NCI-H69 (cell line): ENCODE measurements at regions not wholly inside any gene's neighbourhood (a gene's known extent, or its start where the extent isn't known, plus 50 kb on each side); places are given as distances from the start of the nearest gene placed in this dataset.
"Not testable (repeated sequence)": the region's sequence is repeated elsewhere in the genome, so short reads cannot be mapped to it uniquely, and the experiment has no call there.

Experiments
- DNase-seq: peaks from one replicate; lab custom pipeline; 2025; lab: John Stamatoyannopoulos, UW

GRCh38 chr6:21710216-21710615 is 116.7 kb downstream of the SOX4 start:
- no peak for DNase-seq

- no peak for DNase-seq
Measured at GRCh38 chr6:21710908-21711627, 117.5 kb downstream of the SOX4 start.

GRCh38 chr6:21712213-21712612 is 118.7 kb downstream of the SOX4 start:
- peak; percentile 23 for DNase-seq

- no peak for DNase-seq
Measured at GRCh38 chr6:21713481-21713880, 119.9 kb downstream of the SOX4 start.

- no peak for DNase-seq
Measured at GRCh38 chr6:21715180-21715579, 121.6 kb downstream of the SOX4 start.

GRCh38 chr6:21722510-21722909 is 129.0 kb downstream of the SOX4 start:
- no peak for DNase-seq

GRCh38 chr6:21726676-21727075 is 133.1 kb downstream of the SOX4 start:
- no peak for DNase-seq

- DNase-seq: no peak
Measured at GRCh38 chr6:21728141-21728540, 134.6 kb downstream of the SOX4 start.

GRCh38 chr6:21729431-21729830 is 135.9 kb downstream of the SOX4 start:
- DNase-seq: no peak

GRCh38 chr6:21730533-21730932 is 137.0 kb downstream of the SOX4 start:
- DNase-seq: no peak

- DNase-seq: no peak
Measured at GRCh38 chr6:21731411-21732031, 138.0 kb downstream of the SOX4 start.

GRCh38 chr6:21732032-21732730 is 138.6 kb downstream of the SOX4 start:
- DNase-seq: not testable (repeated sequence)

- no peak for DNase-seq
Measured at GRCh38 chr6:21732731-21733130, 139.2 kb downstream of the SOX4 start.

GRCh38 chr6:21733311-21733710 is 139.8 kb downstream of the SOX4 start:
- no peak for DNase-seq

- no peak for DNase-seq
Measured at GRCh38 chr6:21734204-21734603, 140.7 kb downstream of the SOX4 start.

GRCh38 chr6:21738180-21739094 is 144.9 kb downstream of the SOX4 start:
- DNase-seq: peak; percentile 78

GRCh38 chr6:21739241-21739640 is 145.7 kb downstream of the SOX4 start:
- peak; percentile 33 for DNase-seq

GRCh38 chr6:21739838-21740237 is 146.3 kb downstream of the SOX4 start:
- peak; percentile 71 for DNase-seq

GRCh38 chr6:21740376-21741124 is 147.0 kb downstream of the SOX4 start:
- DNase-seq: peak; percentile 79

GRCh38 chr6:21741221-21742109 is 147.9 kb downstream of the SOX4 start:
- DNase-seq: peak; percentile 74
